ENCODE measurements at regions not wholly inside any gene's neighbourhood (a gene's known extent, or its start where the extent isn't known, plus 50 kb on each side); places are given as distances from the start of the nearest gene placed in this dataset.

GRCh38 chr2:844715-845114 is 105.9 kb upstream of the SNTG2 start:
- no peaks in the 10 kb centered on the region for H3K4me1 ChIP-seq
- no peak overlapping the region for H3K27ac ChIP-seq
- DNase-seq (ENCODE audit: low spot score in 2 of 2), result no peak
- H3K36me3 ChIP-seq, result no peaks in the 10 kb centered on the region
- WGBS, 2 donors, result 74 to 82% methylated on average over 3 of the region's 3 CpGs
- no peaks in the 10 kb centered on the region for H3K9me3 ChIP-seq
- no peak overlapping the region for H3K4me3 ChIP-seq
- TF ChIP-seq EP300 (IDR thresholded peaks at IDR 0.05) (no peak), CTCF (IDR thresholded peaks at IDR 0.05) (no peak)
- peaks cover 0 to 4% of the 10 kb centered on the region in 2 donors for H3K27me3 ChIP-seq

GRCh38 chr2:842151-842803 is 108.4 kb upstream of the SNTG2 start:
- peaks cover 0 to 4% of the 10 kb centered on the region in 2 donors for H3K27me3 ChIP-seq
- no peaks in the 10 kb centered on the region for H3K4me1 ChIP-seq
- TF ChIP-seq EP300 (IDR thresholded peaks at IDR 0.05) (no peak), POLR2A (IDR thresholded peaks at IDR 0.05) (no peak), CTCF (IDR thresholded peaks at IDR 0.05) (no peak)
- H3K4me3 ChIP-seq, result no peak overlapping the region
- WGBS, 2 donors, result 76 to 83% methylated on average over 16 of the region's 16 CpGs
- no peaks in the 10 kb centered on the region for H3K36me3 ChIP-seq
- no peaks in the 10 kb centered on the region for H3K9me3 ChIP-seq
- no peak for DNase-seq (ENCODE audit: low spot score in 2 of 2)
- H3K27ac ChIP-seq, result no peak overlapping the region

GRCh38 chr2:841036-841435 is 109.6 kb upstream of the SNTG2 start:
- Histone ChIP-seq H3K36me3 (no peaks in the 10 kb centered on the region), H3K4me1 (no peaks in the 10 kb centered on the region), H3K9me3 (no peaks in the 10 kb centered on the region), H3K27me3 (peaks cover 0 to 4% of the 10 kb centered on the region in 2 donors), H3K27ac (no peak overlapping the region), H3K4me3 (no peak overlapping the region)
- no peak for DNase-seq (ENCODE audit: low spot score in 2 of 2)
- 53 to 55% methylated on average over 5 of the region's 5 CpGs for WGBS, 2 donors
- TF ChIP-seq POLR2A (IDR thresholded peaks at IDR 0.05) (no peak), CTCF (IDR thresholded peaks at IDR 0.05) (no peak), EP300 (IDR thresholded peaks at IDR 0.05) (no peak)

- H3K27me3 ChIP-seq, result no peaks in the 10 kb centered on the region
- H3K36me3 ChIP-seq, result no peaks in the 10 kb centered on the region
- TF ChIP-seq EP300 (IDR thresholded peaks at IDR 0.05) (no peak), CTCF (IDR thresholded peaks at IDR 0.05) (no peak), POLR2A (IDR thresholded peaks at IDR 0.05) (no peak)
- H3K4me3 ChIP-seq, result no peak overlapping the region
- H3K4me1 ChIP-seq, result peaks cover 0 to 10% (median 0%) of the 10 kb centered on the region in 4 donors
- H3K27ac ChIP-seq, result no peak overlapping the region
- no peaks in the 10 kb centered on the region for H3K9me3 ChIP-seq
- no peak for DNase-seq (ENCODE audit: low spot score in 2 of 2)
- 75 to 81% methylated on average over 10 of the region's 10 CpGs for whole genome bisulfite sequencing, 2 donors
These were observed 116.4 kb upstream of the SNTG2 start for GRCh38 chr2:834233-834632.

GRCh38 chr2:833180-833579 is 117.5 kb upstream of the SNTG2 start:
- no peak for DNase-seq (ENCODE audit: low spot score in 2 of 2)
- WGBS, 2 donors, result 78 to 87% methylated on average over 5 of the region's 5 CpGs
- Histone ChIP-seq H3K4me3 (no peak overlapping the region), H3K36me3 (no peaks in the 10 kb centered on the region), H3K4me1 (peaks cover 0 to 10% (median 0%) of the 10 kb centered on the region in 4 donors), H3K27ac (no peak overlapping the region), H3K9me3 (no peaks in the 10 kb centered on the region), H3K27me3 (no peaks in the 10 kb centered on the region)
- TF ChIP-seq EP300 (IDR thresholded peaks at IDR 0.05), result no peak
- no peak for TF ChIP-seq POLR2A (IDR thresholded peaks at IDR 0.05)
- TF ChIP-seq CTCF (IDR thresholded peaks at IDR 0.05), result no peak
